ENCODE measurements at regions not wholly inside any gene's neighbourhood (a gene's known extent, or its start where the extent isn't known, plus 50 kb on each side); places are given as distances from the start of the nearest gene placed in this dataset.

- TF ChIP-seq CTCF (IDR thresholded peaks at IDR 0.05): no peak
- Histone ChIP-seq H3K36me3 (no peaks in the 10 kb centered on the region), H3K4me1 (peaks cover 15% of the 10 kb centered on the region), H3K27ac (no peak overlapping the region), H3K27me3 (ENCODE audit: low read depth) (no peaks in the 10 kb centered on the region), H3K9me3 (no peaks in the 10 kb centered on the region), H3K4me3 (no peak overlapping the region)
- DNase-seq: no peak
- ATAC-seq: no peak
- intact Hi-C loops (cut with DNase I): no loop called here
These were observed 175.8 kb upstream of the GAS1 start for GRCh38 chr9:87122947-87123685.

- H3K4me1 ChIP-seq: peaks cover 14% of the 10 kb centered on the region
- H3K4me3 ChIP-seq: no peak overlapping the region
- H3K27ac ChIP-seq: no peak overlapping the region
- DNase-seq (no peak), ATAC-seq (no peak)
- intact Hi-C loops (cut with DNase I): no loop called here
- TF ChIP-seq CTCF (IDR thresholded peaks at IDR 0.05): no peak
- H3K27me3 ChIP-seq (ENCODE audit: low read depth): no peaks in the 10 kb centered on the region
- H3K9me3 ChIP-seq: no peaks in the 10 kb centered on the region
- H3K36me3 ChIP-seq: no peaks in the 10 kb centered on the region
These were observed 176.5 kb upstream of the GAS1 start for GRCh38 chr9:87123830-87124229.

GRCh38 chr9:87125819-87126218 is 178.5 kb upstream of the GAS1 start:
- no peak overlapping the region for H3K27ac ChIP-seq
- H3K27me3 ChIP-seq (ENCODE audit: low read depth): no peaks in the 10 kb centered on the region
- H3K4me1 ChIP-seq: peaks cover 5% of the 10 kb centered on the region
- no peaks in the 10 kb centered on the region for H3K9me3 ChIP-seq
- no peak for TF ChIP-seq CTCF (IDR thresholded peaks at IDR 0.05)
- no peak overlapping the region for H3K4me3 ChIP-seq
- H3K36me3 ChIP-seq: no peaks in the 10 kb centered on the region
- no peak for ATAC-seq
- intact Hi-C loops (cut with DNase I): no loop called here
- DNase-seq: no peak

GRCh38 chr9:87127543-87127942 is 180.2 kb upstream of the GAS1 start:
- H3K27me3 ChIP-seq (ENCODE audit: low read depth): no peaks in the 10 kb centered on the region
- TF ChIP-seq CTCF (IDR thresholded peaks at IDR 0.05): no peak
- no peaks in the 10 kb centered on the region for H3K9me3 ChIP-seq
- no peak for DNase-seq
- H3K4me3 ChIP-seq: no peak overlapping the region
- H3K27ac ChIP-seq: no peak overlapping the region
- no peaks in the 10 kb centered on the region for H3K36me3 ChIP-seq
- ATAC-seq: no peak
- H3K4me1 ChIP-seq: no peaks in the 10 kb centered on the region
- intact Hi-C loops (cut with DNase I): no loop called here

GRCh38 chr9:87127978-87128614 is 180.8 kb upstream of the GAS1 start:
- no peaks in the 10 kb centered on the region for H3K9me3 ChIP-seq
- H3K36me3 ChIP-seq: no peaks in the 10 kb centered on the region
- no peak overlapping the region for H3K4me3 ChIP-seq
- intact Hi-C loops (cut with DNase I): no loop called here
- ATAC-seq (no peak), DNase-seq (no peak)
- TF ChIP-seq CTCF (IDR thresholded peaks at IDR 0.05): no peak
- no peaks in the 10 kb centered on the region for H3K4me1 ChIP-seq
- H3K27me3 ChIP-seq (ENCODE audit: low read depth): no peaks in the 10 kb centered on the region
- no peak overlapping the region for H3K27ac ChIP-seq
